ENCODE measurements at regions not wholly inside any gene's neighbourhood (a gene's known extent, or its start where the extent isn't known, plus 50 kb on each side); places are given as distances from the start of the nearest gene placed in this dataset.
"Not testable (repeated sequence)": the region's sequence is repeated elsewhere in the genome, so short reads cannot be mapped to it uniquely, and the experiment has no call there.

GRCh38 chr7:114813624-114814023 is 108.3 kb upstream of the MDFIC start:
- FAIRE-seq (no peak), DNase-seq (ENCODE audit: low read depth, low spot score) (no peak)
- ChIA-PET POLR2A (no interaction called here), CTCF (interaction anchor here (1.4 to 1.7 kb wide), 3 partner anchors 9 to 1038 kb away, joined by 3 to 5 read pairs (median 3); no protein-coding TSS in a partner anchor)
- dilution Hi-C loops (cut with MboI; ENCODE audit: extremely low pct_ligation_motif_present, low sequenced_read_pairs) (no loop called here), intact Hi-C loops (cut with micrococcal nuclease) (no loop called here)
- Histone ChIP-seq H3K4me1 (ENCODE audit: control insufficient read depth, extremely low read depth, insufficient read depth, low read length) (no peaks in the 10 kb centered on the region), H4K20me1 (replicated peaks; ENCODE audit: control insufficient read depth, extremely low read depth, insufficient read depth, low read length) (no peaks in the 10 kb centered on the region), H3K36me3 (ENCODE audit: control insufficient read depth in 2 of 2, extremely low read depth in 1 of 2, insufficient read depth in 2 of 2, low read length in 2 of 2) (no peaks in the 10 kb centered on the region), H3K79me2 (ENCODE audit: control insufficient read depth, insufficient read depth, low read length) (no peaks in the 10 kb centered on the region), H3K27me3 (ENCODE audit: control insufficient read depth in 2 of 2, insufficient read depth in 2 of 2, low read length in 2 of 2) (no peaks in the 10 kb centered on the region), H3K27ac (ENCODE audit: insufficient read depth, low read depth, low read length) (no peak overlapping the region), H3K4me2 (ENCODE audit: insufficient read depth, low read length) (no peak overlapping the region), H3K4me3 (replicated peaks in 1 of 3; ENCODE audit: insufficient read depth in 1 of 3, low read depth in 1 of 3, low read length in 3 of 3) (no peak overlapping the region), H3K9me1 (replicated peaks; ENCODE audit: control insufficient read depth, extremely low read depth, insufficient read depth, low read length) (no peaks in the 10 kb centered on the region), H3K9me3 (replicated peaks; ENCODE audit: control insufficient read depth, insufficient read depth, low read length) (no peaks in the 10 kb centered on the region), H2AFZ (ENCODE audit: low read depth, low read length) (no peak overlapping the region), H3K9ac (replicated peaks; ENCODE audit: extremely low read depth, insufficient read depth, low read length) (no peak overlapping the region)
- BruUV-seq (replicated peaks) = no TSS peak
- TF ChIP-seq EZH2 (IDR thresholded peaks at IDR 0.05; ENCODE audit: borderline replicate concordance, low read depth, low read length, severe bottlenecking) (no peak), MYC (IDR thresholded peaks at IDR 0.05; ENCODE audit: low read depth, low read length) (no peak), JUN (IDR thresholded peaks at IDR 0.05; ENCODE audit: borderline replicate concordance, insufficient read depth, insufficient read length, low read depth) (no peak), POLR2A (IDR thresholded peaks at IDR 0.05; ENCODE audit: low read depth, low read length) (no peak), POLR2AphosphoS5 (IDR thresholded peaks at IDR 0.05; ENCODE audit: insufficient read depth, low read depth, low read length) (no peak), MAX (IDR thresholded peaks at IDR 0.05; ENCODE audit: insufficient read depth, insufficient read length) (no peak), CTCF (IDR thresholded peaks at IDR 0.05; ENCODE audit: extremely low read depth in 1 of 2, insufficient read depth in 1 of 2, low read depth in 1 of 2, low read length in 2 of 2) (no peak), GATA2 (IDR thresholded peaks at IDR 0.05; ENCODE audit: insufficient read depth, insufficient read length, low read depth, low read length) (no peak), FOS (IDR thresholded peaks at IDR 0.05; ENCODE audit: borderline replicate concordance, insufficient read depth, low read length) (no peak)

GRCh38 chr7:114817036-114817435 is 104.9 kb upstream of the MDFIC start:
- H3K27ac ChIP-seq (ENCODE audit: insufficient read depth, low read depth, low read length); CTCF ChIA-PET; BruUV-seq (replicated peaks); H4K20me1 ChIP-seq (replicated peaks; ENCODE audit: control insufficient read depth, extremely low read depth, insufficient read depth, low read length); dilution Hi-C loops (cut with MboI; ENCODE audit: extremely low pct_ligation_motif_present, low sequenced_read_pairs); H3K27me3 ChIP-seq (ENCODE audit: control insufficient read depth in 2 of 2, insufficient read depth in 2 of 2, low read length in 2 of 2); H3K79me2 ChIP-seq (ENCODE audit: control insufficient read depth, insufficient read depth, low read length); DNase-seq (ENCODE audit: low read depth, low spot score); H3K4me3 ChIP-seq (replicated peaks in 1 of 3; ENCODE audit: insufficient read depth in 1 of 3, low read depth in 1 of 3, low read length in 3 of 3); H3K9me1 ChIP-seq (replicated peaks; ENCODE audit: control insufficient read depth, extremely low read depth, insufficient read depth, low read length); POLR2A ChIA-PET; H3K4me1 ChIP-seq (ENCODE audit: control insufficient read depth, extremely low read depth, insufficient read depth, low read length); H3K4me2 ChIP-seq (ENCODE audit: insufficient read depth, low read length); H3K9me3 ChIP-seq (replicated peaks; ENCODE audit: control insufficient read depth, insufficient read depth, low read length); H3K36me3 ChIP-seq (ENCODE audit: control insufficient read depth in 2 of 2, extremely low read depth in 1 of 2, insufficient read depth in 2 of 2, low read length in 2 of 2); FAIRE-seq; H3K9ac ChIP-seq (replicated peaks; ENCODE audit: extremely low read depth, insufficient read depth, low read length); intact Hi-C loops (cut with micrococcal nuclease); H2AFZ ChIP-seq (ENCODE audit: low read depth, low read length): not testable (repeated sequence)

Data from endothelial cell of umbilical vein (primary cell).